ENCODE measurements at regions not wholly inside any gene's neighbourhood (a gene's known extent, or its start where the extent isn't known, plus 50 kb on each side); places are given as distances from the start of the nearest gene placed in this dataset.

- Histone ChIP-seq H3K4me3 (ENCODE audit: low read length, poor library complexity, severe bottlenecking) (no peak overlapping the region), H4K20me1 (ENCODE audit: insufficient read depth, low read length, poor library complexity, severe bottlenecking) (no peaks in the 10 kb centered on the region), H3K27me3 (ENCODE audit: insufficient read depth, low read length, poor library complexity, severe bottlenecking) (no peaks in the 10 kb centered on the region), H3K79me2 (ENCODE audit: insufficient read depth, low read length) (no peaks in the 10 kb centered on the region), H3K4me1 (ENCODE audit: insufficient read depth, low read length, poor library complexity, severe bottlenecking) (no peaks in the 10 kb centered on the region), H3F3A (ENCODE audit: low read depth) (no peaks in the 10 kb centered on the region), H3K9me2 (replicated peaks; ENCODE audit: low read depth, low read length) (no peaks in the 10 kb centered on the region), H3K36me3 (ENCODE audit: insufficient read depth, low read length) (no peaks in the 10 kb centered on the region), H2AFZ (ENCODE audit: low read length) (no peak overlapping the region), H3K4me2 (ENCODE audit: low read depth, low read length, poor library complexity, severe bottlenecking) (no peak overlapping the region), H3K9ac (ENCODE audit: low read depth, low read length, poor library complexity, severe bottlenecking) (no peak overlapping the region), H3K9me3 (ENCODE audit: insufficient read depth, low read depth, low read length) (no peaks in the 10 kb centered on the region)
- TF ChIP-seq CTCF (conservative IDR thresholded peaks at IDR 0.05; ENCODE audit: low read length) (no peak), EZH2phosphoT487 (IDR thresholded peaks at IDR 0.05; ENCODE audit: borderline replicate concordance) (no peak)
Observed at GRCh38 chr10:121106611-121107010, 255.4 kb downstream of the WDR11 start.

- Histone ChIP-seq H3K9me3 (ENCODE audit: insufficient read depth, low read depth, low read length) (no peaks in the 10 kb centered on the region), H3K4me2 (ENCODE audit: low read depth, low read length, poor library complexity, severe bottlenecking) (no peak overlapping the region)
Observed at GRCh38 chr10:121108051-121108450, 256.9 kb downstream of the WDR11 start.

GRCh38 chr10:121110369-121110768 is 259.2 kb downstream of the WDR11 start:
- Histone ChIP-seq H2AFZ (ENCODE audit: low read length) (no peak overlapping the region), H3K79me2 (ENCODE audit: insufficient read depth, low read length) (no peaks in the 10 kb centered on the region), H3K9me2 (replicated peaks; ENCODE audit: low read depth, low read length) (no peaks in the 10 kb centered on the region), H3K4me3 (ENCODE audit: low read length, poor library complexity, severe bottlenecking) (no peak overlapping the region), H3K36me3 (ENCODE audit: insufficient read depth, low read length) (no peaks in the 10 kb centered on the region), H3K4me1 (ENCODE audit: insufficient read depth, low read length, poor library complexity, severe bottlenecking) (no peaks in the 10 kb centered on the region), H3K4me2 (ENCODE audit: low read depth, low read length, poor library complexity, severe bottlenecking) (no peak overlapping the region), H3F3A (ENCODE audit: low read depth) (no peaks in the 10 kb centered on the region), H4K20me1 (ENCODE audit: insufficient read depth, low read length, poor library complexity, severe bottlenecking) (no peaks in the 10 kb centered on the region), H3K27me3 (ENCODE audit: insufficient read depth, low read length, poor library complexity, severe bottlenecking) (no peaks in the 10 kb centered on the region), H3K9ac (ENCODE audit: low read depth, low read length, poor library complexity, severe bottlenecking) (no peak overlapping the region), H3K9me3 (ENCODE audit: insufficient read depth, low read depth, low read length) (no peaks in the 10 kb centered on the region)
- TF ChIP-seq CTCF (conservative IDR thresholded peaks at IDR 0.05; ENCODE audit: low read length) (no peak), EZH2phosphoT487 (IDR thresholded peaks at IDR 0.05; ENCODE audit: borderline replicate concordance) (no peak)

More at GRCh38 chr10:121108051-121108450, 256.9 kb downstream of the WDR11 start:
- TF ChIP-seq EZH2phosphoT487 (IDR thresholded peaks at IDR 0.05; ENCODE audit: borderline replicate concordance) = no peak
- TF ChIP-seq CTCF (conservative IDR thresholded peaks at IDR 0.05; ENCODE audit: low read length) = no peak
- H2AFZ ChIP-seq (ENCODE audit: low read length) = no peak overlapping the region
- no peaks in the 10 kb centered on the region for H4K20me1 ChIP-seq (ENCODE audit: insufficient read depth, low read length, poor library complexity, severe bottlenecking)
- H3K4me1 ChIP-seq (ENCODE audit: insufficient read depth, low read length, poor library complexity, severe bottlenecking) = no peaks in the 10 kb centered on the region
- no peak overlapping the region for H3K4me3 ChIP-seq (ENCODE audit: low read length, poor library complexity, severe bottlenecking)
- no peak overlapping the region for H3K9ac ChIP-seq (ENCODE audit: low read depth, low read length, poor library complexity, severe bottlenecking)
- H3F3A ChIP-seq (ENCODE audit: low read depth) = no peaks in the 10 kb centered on the region
- H3K9me2 ChIP-seq (replicated peaks; ENCODE audit: low read depth, low read length) = no peaks in the 10 kb centered on the region
- no peaks in the 10 kb centered on the region for H3K36me3 ChIP-seq (ENCODE audit: insufficient read depth, low read length)
- no peaks in the 10 kb centered on the region for H3K27me3 ChIP-seq (ENCODE audit: insufficient read depth, low read length, poor library complexity, severe bottlenecking)
- H3K79me2 ChIP-seq (ENCODE audit: insufficient read depth, low read length) = no peaks in the 10 kb centered on the region
